ENCODE measurements at regions not wholly inside any gene's neighbourhood (a gene's known extent, or its start where the extent isn't known, plus 50 kb on each side); places are given as distances from the start of the nearest gene placed in this dataset.

DNA sequence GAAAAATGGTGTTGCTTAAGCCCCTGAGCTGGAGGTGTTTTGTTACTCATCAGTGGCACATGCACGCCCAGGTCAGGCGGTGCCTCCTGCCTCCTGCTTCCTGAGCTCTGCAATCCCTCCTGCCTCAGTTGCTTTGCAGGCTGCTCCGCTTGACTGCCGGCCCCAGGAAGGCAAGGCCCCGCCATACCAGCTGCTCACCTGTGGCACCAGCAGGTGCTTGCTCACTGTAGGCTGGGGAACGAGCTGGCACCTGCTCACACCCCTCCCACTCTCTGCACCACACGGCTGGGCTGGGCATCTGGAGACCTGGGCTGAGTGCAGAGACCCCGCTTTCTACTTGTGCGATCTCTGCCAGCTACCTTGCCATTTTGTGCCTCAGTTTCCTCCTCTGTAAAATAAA lies 200.2 kb downstream of the RBFOX3 start:
- no peak overlapping the region for H3K4me3 ChIP-seq (replicated peaks in 1 of 3; ENCODE audit: insufficient read depth in 1 of 3, low read depth in 2 of 3, low read length in 3 of 3)
- ATAC-seq (no peak), DNase-seq (ENCODE audit: low spot score) (no peak), FAIRE-seq (no peak)
- no peak overlapping the region for H3K9ac ChIP-seq (ENCODE audit: insufficient read depth, low read depth, low read length)
- H3K27ac ChIP-seq (ENCODE audit: extremely low read length, insufficient read depth, low read length), result no peak overlapping the region
- TF ChIP-seq, protein P1, sequence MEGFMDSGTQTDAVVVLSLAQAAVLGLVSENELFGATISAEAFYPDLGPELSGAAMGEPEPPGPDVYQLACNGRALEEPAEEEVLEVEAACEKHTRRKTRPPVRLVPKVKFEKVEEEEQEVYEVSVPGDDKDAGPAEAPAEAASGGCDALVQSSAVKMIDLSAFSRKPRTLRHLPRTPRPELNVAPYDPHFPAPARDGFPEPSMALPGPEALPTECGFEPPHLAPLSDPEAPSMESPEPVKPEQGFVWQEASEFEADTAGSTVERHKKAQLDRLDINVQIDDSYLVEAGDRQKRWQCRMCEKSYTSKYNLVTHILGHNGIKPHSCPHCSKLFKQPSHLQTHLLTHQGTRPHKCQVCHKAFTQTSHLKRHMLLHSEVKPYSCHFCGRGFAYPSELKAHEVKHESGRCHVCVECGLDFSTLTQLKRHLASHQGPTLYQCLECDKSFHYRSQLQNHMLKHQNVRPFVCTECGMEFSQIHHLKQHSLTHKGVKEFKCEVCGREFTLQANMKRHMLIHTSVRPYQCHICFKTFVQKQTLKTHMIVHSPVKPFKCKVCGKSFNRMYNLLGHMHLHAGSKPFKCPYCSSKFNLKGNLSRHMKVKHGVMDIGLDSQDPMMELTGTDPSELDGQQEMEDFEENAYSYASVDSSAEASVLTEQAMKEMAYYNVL (CRISPR knock-in tag; IDR thresholded peaks at IDR 0.05; ENCODE audit: borderline replicate concordance), result no peak
- no peak for TF ChIP-seq REXO4 (CRISPR knock-in tag; IDR thresholded peaks at IDR 0.05; ENCODE audit: borderline replicate concordance)
- TF ChIP-seq FOXO1 (CRISPR knock-in tag; IDR thresholded peaks at IDR 0.05), result no peak
- TF ChIP-seq THAP11 (CRISPR knock-in tag; IDR thresholded peaks at IDR 0.05), result no peak
- TF ChIP-seq SIX4 (CRISPR knock-in tag; IDR thresholded peaks at IDR 0.05), result no peak
- TF ChIP-seq MAFG (CRISPR knock-in tag; IDR thresholded peaks at IDR 0.05), result no peak
- no peak for TF ChIP-seq ARHGAP35 (CRISPR knock-in tag; IDR thresholded peaks at IDR 0.05; ENCODE audit: borderline replicate concordance)
- TF ChIP-seq, protein P2, sequence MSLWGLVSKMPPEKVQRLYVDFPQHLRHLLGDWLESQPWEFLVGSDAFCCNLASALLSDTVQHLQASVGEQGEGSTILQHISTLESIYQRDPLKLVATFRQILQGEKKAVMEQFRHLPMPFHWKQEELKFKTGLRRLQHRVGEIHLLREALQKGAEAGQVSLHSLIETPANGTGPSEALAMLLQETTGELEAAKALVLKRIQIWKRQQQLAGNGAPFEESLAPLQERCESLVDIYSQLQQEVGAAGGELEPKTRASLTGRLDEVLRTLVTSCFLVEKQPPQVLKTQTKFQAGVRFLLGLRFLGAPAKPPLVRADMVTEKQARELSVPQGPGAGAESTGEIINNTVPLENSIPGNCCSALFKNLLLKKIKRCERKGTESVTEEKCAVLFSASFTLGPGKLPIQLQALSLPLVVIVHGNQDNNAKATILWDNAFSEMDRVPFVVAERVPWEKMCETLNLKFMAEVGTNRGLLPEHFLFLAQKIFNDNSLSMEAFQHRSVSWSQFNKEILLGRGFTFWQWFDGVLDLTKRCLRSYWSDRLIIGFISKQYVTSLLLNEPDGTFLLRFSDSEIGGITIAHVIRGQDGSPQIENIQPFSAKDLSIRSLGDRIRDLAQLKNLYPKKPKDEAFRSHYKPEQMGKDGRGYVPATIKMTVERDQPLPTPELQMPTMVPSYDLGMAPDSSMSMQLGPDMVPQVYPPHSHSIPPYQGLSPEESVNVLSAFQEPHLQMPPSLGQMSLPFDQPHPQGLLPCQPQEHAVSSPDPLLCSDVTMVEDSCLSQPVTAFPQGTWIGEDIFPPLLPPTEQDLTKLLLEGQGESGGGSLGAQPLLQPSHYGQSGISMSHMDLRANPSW (CRISPR knock-in tag; IDR thresholded peaks at IDR 0.05; ENCODE audit: borderline replicate concordance), result no peak
- TF ChIP-seq FOXA1 (IDR thresholded peaks at IDR 0.05), result no peak
- TF ChIP-seq FOXA1 (CRISPR knock-in tag; IDR thresholded peaks at IDR 0.05), result no peak
- no peak for TF ChIP-seq HMG20B (CRISPR knock-in tag; conservative IDR thresholded peaks at IDR 0.05)
- TF ChIP-seq PAWR (CRISPR knock-in tag; IDR thresholded peaks at IDR 0.05; ENCODE audit: borderline replicate concordance), result no peak
- TF ChIP-seq IKZF4 (CRISPR knock-in tag; IDR thresholded peaks at IDR 0.05; ENCODE audit: borderline replicate concordance, low read depth, not compliant biosample characterization), result no peak
- TF ChIP-seq, protein P3, sequence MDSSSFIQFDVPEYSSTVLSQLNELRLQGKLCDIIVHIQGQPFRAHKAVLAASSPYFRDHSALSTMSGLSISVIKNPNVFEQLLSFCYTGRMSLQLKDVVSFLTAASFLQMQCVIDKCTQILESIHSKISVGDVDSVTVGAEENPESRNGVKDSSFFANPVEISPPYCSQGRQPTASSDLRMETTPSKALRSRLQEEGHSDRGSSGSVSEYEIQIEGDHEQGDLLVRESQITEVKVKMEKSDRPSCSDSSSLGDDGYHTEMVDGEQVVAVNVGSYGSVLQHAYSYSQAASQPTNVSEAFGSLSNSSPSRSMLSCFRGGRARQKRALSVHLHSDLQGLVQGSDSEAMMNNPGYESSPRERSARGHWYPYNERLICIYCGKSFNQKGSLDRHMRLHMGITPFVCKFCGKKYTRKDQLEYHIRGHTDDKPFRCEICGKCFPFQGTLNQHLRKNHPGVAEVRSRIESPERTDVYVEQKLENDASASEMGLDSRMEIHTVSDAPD (CRISPR knock-in tag; IDR thresholded peaks at IDR 0.05), result no peak
- no peak for TF ChIP-seq ZNF446 (CRISPR knock-in tag; IDR thresholded peaks at IDR 0.05)
- no peak for TF ChIP-seq KDM6A (CRISPR knock-in tag; IDR thresholded peaks at IDR 0.05; ENCODE audit: low read depth)
- 4% methylated on average over 5 of the region's 9 CpGs for WGBS (ENCODE audit: low lambda C conversion rate)
- no peaks in the 10 kb centered on the region for H3K36me3 ChIP-seq (replicated peaks in 1 of 2; ENCODE audit: control insufficient read depth in 1 of 2, insufficient read depth in 2 of 2, low read length in 2 of 2)
- no peaks in the 10 kb centered on the region for H3K9me3 ChIP-seq (ENCODE audit: low read length)
- in situ Hi-C loops (cut with HindIII; ENCODE audit: extremely low pct_ligation_motif_present, low pct_unique_long_range_greater_than_20kb) (no loop called here), intact Hi-C loops (cut with micrococcal nuclease; ENCODE audit: unreplicated experiment) (no loop called here)
- no TSS peak for BruUV-seq (replicated peaks)
- ChIA-PET CTCF (ENCODE audit: low intra/inter-chr PET ratio, low total read pairs) (no interaction called here), POLR2A (no interaction called here)
- peaks cover 33 to 94% of the 10 kb centered on the region in 2 experiments for H3K27me3 ChIP-seq (ENCODE audit: control insufficient read depth in 1 of 2, insufficient read depth in 2 of 2, low read length in 2 of 2)
- H2AFZ ChIP-seq (ENCODE audit: low read length), result no peak overlapping the region
- H3K79me2 ChIP-seq (ENCODE audit: insufficient read depth, low read length), result no peaks in the 10 kb centered on the region
- peaks cover 3% of the 10 kb centered on the region; the same call in 1 of the 2 replicates for H4K20me1 ChIP-seq (ENCODE audit: insufficient read depth, low read length)
- no peak overlapping the region for H3K4me2 ChIP-seq (ENCODE audit: low read depth, low read length)
- no peaks in the 10 kb centered on the region for H3K4me1 ChIP-seq (ENCODE audit: insufficient read depth, low read length)

Data from HepG2 (cell line).